Lower leg skin (tissue), 3 donors: ENCODE measurements at regions not wholly inside any gene's neighbourhood (a gene's known extent, or its start where the extent isn't known, plus 50 kb on each side); places are given as distances from the start of the nearest gene placed in this dataset.

Experiments used
- CTCF ChIP-seq, 3 donors: fragments of 450-650 bp; IDR thresholded peaks; one replicate each; pipeline ENCODE4 v1.5.1; 2016; ENCODE audit warnings: antibody characterized with exemption in 3 of 3, mild to moderate bottlenecking in 3 of 3, moderate library complexity in 2 of 3
- POLR2A ChIP-seq, 2 donors: fragments of 450-650 bp; IDR thresholded peaks; one replicate each; pipeline ENCODE4 v1.6.1; 2016 to 2017; ENCODE audit warnings: antibody characterized with exemption in 2 of 2, mild to moderate bottlenecking in 1 of 2, moderate library complexity in 1 of 2

- no peak for TF ChIP-seq CTCF (IDR thresholded peaks at IDR 0.05)
- TF ChIP-seq POLR2A (IDR thresholded peaks at IDR 0.05) = no peak
Observed at GRCh38 chr6:6984585-6985366, 123.0 kb upstream of the RREB1 start.
